GM12874 (cell line): ENCODE measurements at regions not wholly inside any gene's neighbourhood (a gene's known extent, or its start where the extent isn't known, plus 50 kb on each side); places are given as distances from the start of the nearest gene placed in this dataset.

Source experiments
- TF ChIP-seq, protein P1 (sequence below): IDR thresholded peaks from 2 replicates; pipeline ENCODE4 v1.5.1; 2011; ENCODE audit warnings: low read depth, mild to moderate bottlenecking, control low read depth, low read length, moderate library complexity; ENCODE audit not compliant: insufficient read depth

DNA sequence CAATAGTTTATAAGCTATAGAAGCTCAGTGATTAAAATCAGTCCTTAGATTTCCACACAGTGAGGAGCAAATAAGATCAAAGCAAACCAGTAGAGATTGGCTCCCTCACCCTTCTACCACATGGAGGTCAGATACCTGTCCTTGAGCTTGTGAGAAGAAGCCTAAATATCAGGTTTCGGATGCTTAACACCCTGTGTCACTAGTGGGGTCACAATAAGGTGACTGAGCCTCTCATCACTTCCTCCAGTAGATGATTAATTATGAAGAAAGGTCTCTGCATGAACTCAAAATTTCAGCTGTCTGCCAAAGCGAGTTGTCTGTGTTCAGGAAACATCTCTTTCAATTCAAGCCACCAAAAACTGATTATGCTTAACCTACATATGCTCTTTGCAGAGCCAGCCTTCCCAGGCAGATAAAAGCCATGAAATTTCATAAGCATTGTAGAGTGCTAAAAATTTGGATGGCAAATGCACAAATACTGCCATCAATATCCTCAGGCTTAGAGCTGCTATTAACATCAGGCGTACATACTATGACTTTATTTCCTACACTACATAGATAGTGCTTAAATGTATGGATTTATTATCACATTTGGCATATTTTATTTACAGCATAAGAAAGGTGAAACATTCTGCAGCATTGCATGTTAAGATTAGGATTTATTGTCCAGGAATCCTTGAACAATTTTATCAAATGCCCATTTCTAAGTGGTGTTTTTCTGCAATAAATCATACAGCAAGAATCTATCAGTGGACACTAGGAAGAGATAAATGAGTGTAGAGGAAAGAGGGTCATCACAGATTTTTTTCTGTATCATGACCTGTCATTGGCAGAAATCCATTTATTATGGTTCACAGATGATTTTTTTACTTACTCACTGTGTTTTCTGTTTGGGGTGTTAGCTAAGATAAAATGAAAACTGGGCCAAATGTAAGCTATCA is 285.1 kb upstream of the SP8 start:
- TF ChIP-seq, protein P1, sequence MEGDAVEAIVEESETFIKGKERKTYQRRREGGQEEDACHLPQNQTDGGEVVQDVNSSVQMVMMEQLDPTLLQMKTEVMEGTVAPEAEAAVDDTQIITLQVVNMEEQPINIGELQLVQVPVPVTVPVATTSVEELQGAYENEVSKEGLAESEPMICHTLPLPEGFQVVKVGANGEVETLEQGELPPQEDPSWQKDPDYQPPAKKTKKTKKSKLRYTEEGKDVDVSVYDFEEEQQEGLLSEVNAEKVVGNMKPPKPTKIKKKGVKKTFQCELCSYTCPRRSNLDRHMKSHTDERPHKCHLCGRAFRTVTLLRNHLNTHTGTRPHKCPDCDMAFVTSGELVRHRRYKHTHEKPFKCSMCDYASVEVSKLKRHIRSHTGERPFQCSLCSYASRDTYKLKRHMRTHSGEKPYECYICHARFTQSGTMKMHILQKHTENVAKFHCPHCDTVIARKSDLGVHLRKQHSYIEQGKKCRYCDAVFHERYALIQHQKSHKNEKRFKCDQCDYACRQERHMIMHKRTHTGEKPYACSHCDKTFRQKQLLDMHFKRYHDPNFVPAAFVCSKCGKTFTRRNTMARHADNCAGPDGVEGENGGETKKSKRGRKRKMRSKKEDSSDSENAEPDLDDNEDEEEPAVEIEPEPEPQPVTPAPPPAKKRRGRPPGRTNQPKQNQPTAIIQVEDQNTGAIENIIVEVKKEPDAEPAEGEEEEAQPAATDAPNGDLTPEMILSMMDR, result no peak

DNA sequence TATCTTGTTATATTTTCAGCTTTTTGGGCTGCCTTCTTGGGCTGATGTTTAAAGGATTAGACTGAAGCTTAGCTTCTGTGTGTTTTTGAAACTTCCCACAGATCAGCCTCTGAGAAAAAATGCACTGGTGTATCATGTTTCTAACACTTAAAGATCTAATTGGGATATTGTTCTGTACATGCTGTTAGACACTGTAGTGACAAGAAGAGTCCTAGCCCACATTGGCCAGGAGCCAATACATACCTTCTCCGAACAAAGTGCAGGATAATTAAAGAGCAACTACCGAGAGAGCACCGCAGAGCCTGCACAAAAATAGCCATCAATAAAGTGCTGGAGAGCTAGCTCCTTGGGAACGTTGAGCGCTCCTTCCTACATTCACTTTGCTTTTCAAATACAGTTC is 289.4 kb upstream of the SP8 start:
- TF ChIP-seq, protein P1, result no peak

DNA sequence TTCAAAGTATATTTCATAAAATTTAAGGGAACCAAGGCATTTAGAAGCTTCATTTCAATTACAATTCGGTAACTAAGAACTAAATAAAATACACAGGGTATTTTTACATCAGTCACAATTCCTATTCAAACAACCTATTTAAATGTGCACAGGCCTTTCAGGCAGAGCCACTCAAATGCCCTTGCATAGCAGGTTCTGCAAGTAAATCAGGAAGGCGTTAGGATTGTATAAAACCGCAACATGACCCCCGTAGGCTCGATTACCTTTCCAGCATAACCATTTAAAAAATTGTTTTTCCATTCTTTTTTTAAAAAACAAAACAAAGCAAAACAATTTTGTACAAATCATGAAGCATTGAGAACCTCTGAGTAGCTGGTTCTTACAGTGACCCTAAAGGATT is 289.9 kb upstream of the SP8 start:
- TF ChIP-seq, protein P1, result no peak

DNA sequence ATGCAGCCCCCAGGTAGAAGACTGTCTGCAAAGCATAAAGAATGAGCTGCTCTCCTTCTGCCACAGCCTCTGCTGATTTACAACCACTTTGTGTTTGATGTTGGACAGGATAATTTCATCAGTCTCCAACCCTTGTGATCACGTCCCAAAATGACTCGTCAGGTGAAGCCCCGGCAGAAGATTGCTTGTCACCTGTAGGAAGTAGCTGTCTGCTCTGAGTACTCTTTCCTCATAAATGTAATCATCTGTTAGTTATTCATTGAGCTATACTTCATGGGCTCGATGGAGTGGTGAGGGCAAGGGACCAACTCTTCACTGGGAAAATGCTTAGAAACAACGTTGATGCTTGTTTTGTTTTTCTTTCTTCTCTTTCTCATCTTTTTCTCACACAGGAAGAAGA is 290.9 kb upstream of the SP8 start:
- TF ChIP-seq, protein P1, result no peak

DNA sequence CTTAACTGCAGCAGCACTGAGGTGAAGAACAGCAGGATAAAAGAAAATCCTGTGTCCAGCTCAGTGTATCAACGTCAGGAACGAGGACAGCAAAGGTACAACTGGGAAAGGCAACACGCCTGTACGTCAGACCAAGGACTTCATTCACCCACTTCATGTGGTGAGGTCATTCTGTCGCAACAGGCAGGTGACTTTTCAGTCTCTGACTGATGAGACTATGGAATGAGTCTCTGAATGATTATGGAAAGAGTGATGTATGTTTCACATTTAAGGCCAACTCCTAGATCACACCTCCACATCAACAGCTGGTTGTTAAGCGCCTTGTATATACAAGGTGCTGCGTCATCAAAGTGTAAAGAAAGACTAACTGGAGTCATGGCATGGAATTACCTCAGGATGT is 297.6 kb upstream of the SP8 start:
- TF ChIP-seq, protein P1, result no peak

DNA sequence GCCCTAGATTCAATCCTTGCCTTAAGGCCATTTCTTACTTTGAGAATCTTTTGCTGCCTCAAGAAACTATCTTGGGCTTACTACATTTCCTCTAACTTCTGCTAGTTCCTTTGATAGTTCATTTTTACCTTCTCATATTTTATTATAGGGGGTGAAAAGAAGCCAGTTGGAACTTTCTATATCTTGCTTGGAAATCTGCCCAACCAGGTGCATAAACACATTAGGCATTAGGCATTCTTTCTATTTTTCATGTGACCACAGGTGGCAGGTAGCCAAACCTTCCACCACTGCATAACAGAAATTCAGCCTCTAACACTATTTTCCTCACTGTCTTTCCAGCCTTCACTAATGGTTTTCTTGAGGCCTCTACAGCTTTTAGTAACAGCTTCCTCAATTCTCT is 300.0 kb upstream of the SP8 start:
- TF ChIP-seq, protein P1, result no peak

DNA sequence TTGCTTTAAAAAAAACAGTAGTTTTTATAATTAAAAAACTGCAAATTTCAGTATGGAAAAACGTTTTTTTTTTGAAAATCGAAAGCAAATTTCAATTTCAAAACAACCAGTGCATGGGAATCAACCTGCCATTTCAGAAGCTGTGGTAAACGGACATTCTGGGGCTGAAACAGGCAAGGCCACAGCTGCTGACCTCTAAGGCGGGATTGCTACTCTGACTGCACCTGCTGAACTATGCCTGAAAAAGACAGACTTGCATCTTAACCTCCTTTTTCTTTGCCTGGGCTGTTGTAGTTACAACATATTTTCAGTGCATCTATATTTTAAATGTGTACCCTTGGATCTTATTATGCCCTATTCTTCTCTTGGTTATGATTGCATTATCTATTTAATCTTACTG is 303.0 kb upstream of the SP8 start:
- TF ChIP-seq, protein P1, result no peak
